ENCODE measurements at regions not wholly inside any gene's neighbourhood (a gene's known extent, or its start where the extent isn't known, plus 50 kb on each side); places are given as distances from the start of the nearest gene placed in this dataset.

DNA sequence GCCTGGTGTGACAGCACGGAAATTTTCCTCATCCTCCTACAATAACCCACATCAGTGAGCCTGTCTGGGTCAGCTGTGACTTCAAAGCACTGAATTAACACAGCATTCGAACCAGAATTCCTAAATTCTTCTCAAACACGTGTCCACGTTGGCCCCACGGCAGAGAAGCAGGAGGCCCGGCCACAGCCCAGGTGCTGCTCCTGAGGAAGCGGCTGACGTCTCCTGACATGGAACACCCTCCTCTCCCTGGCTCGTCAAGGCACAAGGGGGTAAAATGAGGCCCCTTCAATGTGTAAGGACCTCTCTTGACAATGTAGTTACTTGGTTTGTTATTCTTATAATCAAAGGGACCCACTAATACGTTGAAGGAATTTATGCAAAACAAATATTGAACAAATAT lies 156.3 kb upstream of the GSC start:
- ATAC-seq (no peak), DNase-seq (no peak)
- no peaks in the 10 kb centered on the region for H3K9me3 Mint-ChIP-seq
- H3K27me3 Mint-ChIP-seq (ENCODE audit: low read depth in 2 of 2): peaks cover 0 to 8% of the 10 kb centered on the region in 2 donors
- H3K27ac Mint-ChIP-seq: no peak overlapping the region
- no peaks in the 10 kb centered on the region for H3K36me3 Mint-ChIP-seq
- H3K4me1 ChIP-seq (ENCODE audit: control insufficient read depth, insufficient read depth, low read length): no peaks in the 10 kb centered on the region
- intact Hi-C loops (cut with micrococcal nuclease): no loop called here
- H3K27me3 ChIP-seq (ENCODE audit: control insufficient read depth, insufficient read depth, low read length): no peaks in the 10 kb centered on the region
- H3K4me3 Mint-ChIP-seq: no peak overlapping the region
- H3K27ac ChIP-seq (ENCODE audit: low read length): no peak overlapping the region
- TF ChIP-seq, protein P1, sequence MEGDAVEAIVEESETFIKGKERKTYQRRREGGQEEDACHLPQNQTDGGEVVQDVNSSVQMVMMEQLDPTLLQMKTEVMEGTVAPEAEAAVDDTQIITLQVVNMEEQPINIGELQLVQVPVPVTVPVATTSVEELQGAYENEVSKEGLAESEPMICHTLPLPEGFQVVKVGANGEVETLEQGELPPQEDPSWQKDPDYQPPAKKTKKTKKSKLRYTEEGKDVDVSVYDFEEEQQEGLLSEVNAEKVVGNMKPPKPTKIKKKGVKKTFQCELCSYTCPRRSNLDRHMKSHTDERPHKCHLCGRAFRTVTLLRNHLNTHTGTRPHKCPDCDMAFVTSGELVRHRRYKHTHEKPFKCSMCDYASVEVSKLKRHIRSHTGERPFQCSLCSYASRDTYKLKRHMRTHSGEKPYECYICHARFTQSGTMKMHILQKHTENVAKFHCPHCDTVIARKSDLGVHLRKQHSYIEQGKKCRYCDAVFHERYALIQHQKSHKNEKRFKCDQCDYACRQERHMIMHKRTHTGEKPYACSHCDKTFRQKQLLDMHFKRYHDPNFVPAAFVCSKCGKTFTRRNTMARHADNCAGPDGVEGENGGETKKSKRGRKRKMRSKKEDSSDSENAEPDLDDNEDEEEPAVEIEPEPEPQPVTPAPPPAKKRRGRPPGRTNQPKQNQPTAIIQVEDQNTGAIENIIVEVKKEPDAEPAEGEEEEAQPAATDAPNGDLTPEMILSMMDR (IDR thresholded peaks at IDR 0.05): no peak
- peaks cover 2% of the 10 kb centered on the region for H3K9me3 ChIP-seq (ENCODE audit: control insufficient read depth, insufficient read depth, low read length)
- 82% methylated on average over 9 of the region's 10 CpGs for WGBS (ENCODE audit: insufficient coverage)
- no peaks in the 10 kb centered on the region for H3K4me1 Mint-ChIP-seq
- no peaks in the 10 kb centered on the region for H3K36me3 ChIP-seq (ENCODE audit: control insufficient read depth, insufficient read depth, low read length)
- H3K4me3 ChIP-seq (ENCODE audit: low read length): no peak overlapping the region

DNA sequence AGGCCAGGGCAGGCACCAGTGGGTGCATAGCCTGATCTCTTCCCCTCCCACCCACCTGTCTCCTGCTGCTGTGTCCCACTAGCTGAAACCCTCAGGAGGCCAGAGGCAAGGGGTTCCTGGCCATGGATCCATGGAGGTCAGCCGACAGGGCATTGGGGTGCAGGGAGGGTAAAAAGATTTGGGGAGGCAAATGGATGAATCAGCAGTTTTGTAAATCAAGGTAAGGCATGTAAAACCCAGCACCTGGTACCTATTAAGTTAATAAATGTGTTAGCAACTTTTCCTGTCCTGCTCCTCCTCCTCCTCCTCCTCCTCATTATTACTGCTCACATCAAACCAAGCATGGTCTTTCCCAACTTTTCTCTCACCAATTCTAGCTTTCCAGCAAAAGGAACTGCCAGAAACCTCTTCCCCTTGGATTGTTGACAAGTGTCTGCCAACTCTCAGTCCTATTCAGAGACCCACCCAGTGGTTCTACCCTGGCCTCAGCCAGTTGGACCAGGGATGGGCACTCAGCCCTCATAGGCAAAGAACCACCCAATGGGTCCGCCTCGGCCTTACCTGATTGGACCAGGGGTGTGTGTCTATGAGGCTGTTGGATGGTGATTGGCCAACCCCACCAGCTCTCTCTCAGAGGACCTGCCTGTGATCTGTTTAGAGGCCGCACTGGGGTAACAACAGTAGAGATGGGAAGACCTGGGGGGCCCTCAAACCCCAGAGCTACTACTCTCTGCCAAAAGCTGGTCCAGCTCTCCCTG lies 155.7 kb upstream of the GSC start:
- WGBS (ENCODE audit: insufficient coverage): 92% methylated on average over 2 of the region's 4 CpGs
- intact Hi-C loops (cut with micrococcal nuclease): no loop called here
- Mint-ChIP-seq H3K27ac (no peak overlapping the region), H3K9me3 (no peaks in the 10 kb centered on the region), H3K4me3 (no peak overlapping the region), H3K36me3 (no peaks in the 10 kb centered on the region), H3K27me3 (ENCODE audit: low read depth in 2 of 2) (peaks cover 0 to 8% of the 10 kb centered on the region in 2 donors), H3K4me1 (no peaks in the 10 kb centered on the region)
- TF ChIP-seq, protein P1 (IDR thresholded peaks at IDR 0.05): no peak
- ATAC-seq (no peak), DNase-seq (no peak)
- Histone ChIP-seq H3K27ac (ENCODE audit: low read length) (no peak overlapping the region), H3K27me3 (ENCODE audit: control insufficient read depth, insufficient read depth, low read length) (no peaks in the 10 kb centered on the region), H3K4me3 (ENCODE audit: low read length) (no peak overlapping the region), H3K9me3 (ENCODE audit: control insufficient read depth, insufficient read depth, low read length) (peaks cover 2% of the 10 kb centered on the region), H3K4me1 (ENCODE audit: control insufficient read depth, insufficient read depth, low read length) (no peaks in the 10 kb centered on the region), H3K36me3 (ENCODE audit: control insufficient read depth, insufficient read depth, low read length) (no peaks in the 10 kb centered on the region)

DNA sequence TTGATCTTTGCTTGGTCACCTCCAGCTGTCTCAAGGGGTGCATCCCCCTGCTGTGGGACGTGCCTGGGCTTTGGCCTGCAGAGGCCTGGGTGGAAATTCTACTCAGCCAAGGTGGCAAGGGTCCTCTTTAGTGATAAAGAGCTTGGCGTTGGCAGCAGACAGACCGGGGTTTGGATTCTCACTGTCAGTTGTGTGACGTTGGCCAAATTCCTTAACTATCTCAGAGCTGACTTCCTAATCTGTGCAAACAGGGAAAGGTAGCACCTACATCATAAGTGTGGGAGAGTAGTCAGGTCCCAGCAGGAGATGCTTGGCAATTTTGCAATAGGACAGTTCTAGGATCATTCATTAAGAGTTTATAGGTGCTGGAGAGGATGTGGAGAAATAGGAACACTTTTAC lies 154.3 kb upstream of the GSC start:
- H3K4me3 Mint-ChIP-seq: no peak overlapping the region

More for the DNA sequence above, 154.3 kb upstream of the GSC start:
- H3K9me3 ChIP-seq (ENCODE audit: control insufficient read depth, insufficient read depth, low read length): peaks cover 2% of the 10 kb centered on the region
- Mint-ChIP-seq H3K9me3 (no peaks in the 10 kb centered on the region), H3K4me1 (no peaks in the 10 kb centered on the region), H3K36me3 (no peaks in the 10 kb centered on the region), H3K27me3 (ENCODE audit: low read depth in 2 of 2) (peaks cover 0 to 8% of the 10 kb centered on the region in 2 donors), H3K27ac (no peak overlapping the region)
- no peaks in the 10 kb centered on the region for H3K4me1 ChIP-seq (ENCODE audit: control insufficient read depth, insufficient read depth, low read length)
- no peaks in the 10 kb centered on the region for H3K27me3 ChIP-seq (ENCODE audit: control insufficient read depth, insufficient read depth, low read length)
- no peaks in the 10 kb centered on the region for H3K36me3 ChIP-seq (ENCODE audit: control insufficient read depth, insufficient read depth, low read length)
- no peak for ATAC-seq
- intact Hi-C loops (cut with micrococcal nuclease): no loop called here
- H3K27ac ChIP-seq (ENCODE audit: low read length): no peak overlapping the region
- no peak overlapping the region for H3K4me3 ChIP-seq (ENCODE audit: low read length)
- 78% methylated on average over 4 of the region's 4 CpGs for WGBS (ENCODE audit: insufficient coverage)
- TF ChIP-seq, protein P1 (IDR thresholded peaks at IDR 0.05): no peak
- DNase-seq: no peak
